SK-N-SH treated with all-trans-retinoic acid at 6 μM for 48 hours (cell line): ENCODE measurements at regions not wholly inside any gene's neighbourhood (a gene's known extent, or its start where the extent isn't known, plus 50 kb on each side); places are given as distances from the start of the nearest gene placed in this dataset.

Source experiments
- ATAC-seq: fragments of 200-7000 bp; cut with Tn5 transposase; 3 replicates; pipeline ENCODE4 v1.9.1; 2020; ENCODE audit warnings: mild to moderate bottlenecking, moderate library complexity
- ARNTL ChIP-seq: fragments of 450-650 bp; formaldehyde crosslinking; IDR thresholded peaks from 2 replicates; pipeline ENCODE4 v1.5.0; 2020; ENCODE audit warnings: low read depth, mild to moderate bottlenecking, moderate library complexity, borderline replicate concordance
- BACH2 ChIP-seq: fragments of 250-450 bp; sonication (Bioruptor Pico); IDR thresholded peaks from 2 replicates; pipeline ENCODE4 v1.9.0; 2021; ENCODE audit warnings: mild to moderate bottlenecking, borderline replicate concordance
- CSDC2 ChIP-seq: fragments of 250-450 bp; sonication (Bioruptor Pico); IDR thresholded peaks from 2 replicates; pipeline ENCODE4 v1.5.0; 2020; ENCODE audit warnings: mild to moderate bottlenecking, moderate library complexity
- ESRRG ChIP-seq: fragments of 250-450 bp; sonication (Bioruptor Pico); IDR thresholded peaks from 2 replicates; pipeline ENCODE4 v1.6.1; 2021; ENCODE audit warnings: mild to moderate bottlenecking
- ISL1 ChIP-seq: fragments of 250-450 bp; sonication (Bioruptor Pico); IDR thresholded peaks from 2 replicates; pipeline ENCODE4 v2.1.2; 2022; ENCODE audit warnings: mild to moderate bottlenecking, moderate library complexity
- OSR1 ChIP-seq: fragments of 250-450 bp; sonication (Bioruptor Pico); IDR thresholded peaks from 2 replicates; pipeline ENCODE4 v1.8.0; 2022; ENCODE audit warnings: moderate library complexity, mild to moderate bottlenecking, inconsistent platforms
- PPARA ChIP-seq: fragments of 250-450 bp; sonication (Bioruptor Pico); IDR thresholded peaks from 2 replicates; pipeline ENCODE4 v1.5.0; 2020; ENCODE audit warnings: mild to moderate bottlenecking, borderline replicate concordance
- RARB ChIP-seq: fragments of 250-450 bp; sonication (Bioruptor Pico); IDR thresholded peaks from 2 replicates; pipeline ENCODE4 v1.8.0; 2021; ENCODE audit warnings: mild to moderate bottlenecking, moderate library complexity
- SNAI2 ChIP-seq: fragments of 250-450 bp; sonication (Bioruptor Pico); IDR thresholded peaks from 2 replicates; pipeline ENCODE4 v1.5.0; 2020; ENCODE audit warnings: mild to moderate bottlenecking, moderate library complexity
- TCF4 ChIP-seq: fragments of 250-450 bp; sonication (Bioruptor Pico); IDR thresholded peaks from 2 replicates; pipeline ENCODE4 v1.8.0; 2021; ENCODE audit warnings: mild to moderate bottlenecking, moderate library complexity, borderline replicate concordance
- TOX ChIP-seq: fragments of 250-450 bp; sonication (Bioruptor Pico); IDR thresholded peaks from 2 replicates; pipeline ENCODE4 v1.8.0; 2021; ENCODE audit warnings: mild to moderate bottlenecking, moderate library complexity, borderline replicate concordance
- ZC3H10 ChIP-seq: fragments of 250-450 bp; sonication (Bioruptor Pico); IDR thresholded peaks from 2 replicates; pipeline ENCODE4 v1.5.1; 2021; ENCODE audit warnings: mild to moderate bottlenecking, moderate library complexity
- ZFP30 ChIP-seq: fragments of 450-650 bp; formaldehyde crosslinking; IDR thresholded peaks from 2 replicates; pipeline ENCODE4 v1.5.0; 2022; ENCODE audit warnings: mild to moderate bottlenecking, moderate library complexity
- ZNF565 ChIP-seq: fragments of 450-650 bp; formaldehyde crosslinking; conservative IDR thresholded peaks from 2 replicates; pipeline ENCODE4 v1.5.0; 2020; ENCODE audit warnings: low read depth, mild to moderate bottlenecking, moderate library complexity
- ZNF70 ChIP-seq: fragments of 450-650 bp; formaldehyde crosslinking; IDR thresholded peaks from 2 replicates; pipeline ENCODE4 v1.5.0; 2020; ENCODE audit warnings: mild to moderate bottlenecking, moderate library complexity
- ZNF8 ChIP-seq: fragments of 450-650 bp; formaldehyde crosslinking; IDR thresholded peaks from 2 replicates; pipeline ENCODE4 v1.5.0; 2020; ENCODE audit warnings: mild to moderate bottlenecking, moderate library complexity
- TF ChIP-seq, protein P1 (sequence below): fragments of 250-450 bp; sonication (Bioruptor Pico); IDR thresholded peaks from 2 replicates; pipeline ENCODE4 v1.5.1; 2020; ENCODE audit warnings: low read depth, mild to moderate bottlenecking, moderate library complexity
- TF ChIP-seq, protein P2 (sequence below): fragments of 250-450 bp; sonication (Bioruptor Pico); IDR thresholded peaks from 2 replicates; pipeline ENCODE4 v1.5.0; 2020; ENCODE audit warnings: mild to moderate bottlenecking, moderate library complexity
- TF ChIP-seq, protein P3 (sequence below): fragments of 250-450 bp; sonication (Bioruptor Pico); IDR thresholded peaks from 2 replicates; pipeline ENCODE4 v1.5.1; 2021; ENCODE audit warnings: mild to moderate bottlenecking, moderate library complexity
- TF ChIP-seq, protein P4 (sequence below): fragments of 250-450 bp; sonication (Bioruptor Pico); IDR thresholded peaks from 2 replicates; pipeline ENCODE4 v1.8.0; 2020; ENCODE audit warnings: mild to moderate bottlenecking, moderate library complexity, borderline replicate concordance
- TF ChIP-seq, protein P5 (sequence below): fragments of 250-450 bp; sonication (Bioruptor Pico); IDR thresholded peaks from 2 replicates; pipeline ENCODE4 v1.8.0; 2021; ENCODE audit warnings: low read depth, mild to moderate bottlenecking, moderate library complexity, borderline replicate concordance

DNA sequence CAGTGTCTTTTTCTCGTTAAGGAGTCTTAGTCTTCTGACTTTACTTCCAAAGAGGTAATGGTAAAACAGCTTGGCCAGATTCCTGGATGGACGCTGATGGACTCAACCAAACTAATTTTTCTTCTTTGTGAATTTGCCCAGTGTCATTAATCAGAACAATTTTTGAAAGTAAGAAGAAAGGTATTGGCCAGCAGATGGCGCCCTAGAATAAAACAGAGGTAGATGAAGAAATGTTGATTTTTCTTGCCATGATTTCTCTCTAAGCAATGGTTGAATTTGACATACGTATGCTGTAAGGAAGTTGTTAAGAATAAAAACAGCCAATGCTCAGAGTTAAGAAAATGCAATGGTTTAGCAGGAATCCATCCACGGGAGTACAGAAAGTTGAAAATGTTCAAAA lies 500.0 kb downstream of the DIRAS2 start:
- TF ChIP-seq, protein P1, sequence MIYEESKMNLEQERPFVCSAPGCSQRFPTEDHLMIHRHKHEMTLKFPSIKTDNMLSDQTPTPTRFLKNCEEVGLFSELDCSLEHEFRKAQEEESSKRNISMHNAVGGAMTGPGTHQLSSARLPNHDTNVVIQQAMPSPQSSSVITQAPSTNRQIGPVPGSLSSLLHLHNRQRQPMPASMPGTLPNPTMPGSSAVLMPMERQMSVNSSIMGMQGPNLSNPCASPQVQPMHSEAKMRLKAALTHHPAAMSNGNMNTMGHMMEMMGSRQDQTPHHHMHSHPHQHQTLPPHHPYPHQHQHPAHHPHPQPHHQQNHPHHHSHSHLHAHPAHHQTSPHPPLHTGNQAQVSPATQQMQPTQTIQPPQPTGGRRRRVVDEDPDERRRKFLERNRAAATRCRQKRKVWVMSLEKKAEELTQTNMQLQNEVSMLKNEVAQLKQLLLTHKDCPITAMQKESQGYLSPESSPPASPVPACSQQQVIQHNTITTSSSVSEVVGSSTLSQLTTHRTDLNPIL (CRISPR knock-in tag), result no peak
- TF ChIP-seq RARB (CRISPR knock-in tag), result no peak
- TF ChIP-seq OSR1, result no peak
- TF ChIP-seq ESRRG, result no peak
- no peak for TF ChIP-seq CSDC2
- no peak for TF ChIP-seq ISL1 (CRISPR knock-in tag)
- TF ChIP-seq ZC3H10 (CRISPR knock-in tag), result no peak
- TF ChIP-seq, protein P2, sequence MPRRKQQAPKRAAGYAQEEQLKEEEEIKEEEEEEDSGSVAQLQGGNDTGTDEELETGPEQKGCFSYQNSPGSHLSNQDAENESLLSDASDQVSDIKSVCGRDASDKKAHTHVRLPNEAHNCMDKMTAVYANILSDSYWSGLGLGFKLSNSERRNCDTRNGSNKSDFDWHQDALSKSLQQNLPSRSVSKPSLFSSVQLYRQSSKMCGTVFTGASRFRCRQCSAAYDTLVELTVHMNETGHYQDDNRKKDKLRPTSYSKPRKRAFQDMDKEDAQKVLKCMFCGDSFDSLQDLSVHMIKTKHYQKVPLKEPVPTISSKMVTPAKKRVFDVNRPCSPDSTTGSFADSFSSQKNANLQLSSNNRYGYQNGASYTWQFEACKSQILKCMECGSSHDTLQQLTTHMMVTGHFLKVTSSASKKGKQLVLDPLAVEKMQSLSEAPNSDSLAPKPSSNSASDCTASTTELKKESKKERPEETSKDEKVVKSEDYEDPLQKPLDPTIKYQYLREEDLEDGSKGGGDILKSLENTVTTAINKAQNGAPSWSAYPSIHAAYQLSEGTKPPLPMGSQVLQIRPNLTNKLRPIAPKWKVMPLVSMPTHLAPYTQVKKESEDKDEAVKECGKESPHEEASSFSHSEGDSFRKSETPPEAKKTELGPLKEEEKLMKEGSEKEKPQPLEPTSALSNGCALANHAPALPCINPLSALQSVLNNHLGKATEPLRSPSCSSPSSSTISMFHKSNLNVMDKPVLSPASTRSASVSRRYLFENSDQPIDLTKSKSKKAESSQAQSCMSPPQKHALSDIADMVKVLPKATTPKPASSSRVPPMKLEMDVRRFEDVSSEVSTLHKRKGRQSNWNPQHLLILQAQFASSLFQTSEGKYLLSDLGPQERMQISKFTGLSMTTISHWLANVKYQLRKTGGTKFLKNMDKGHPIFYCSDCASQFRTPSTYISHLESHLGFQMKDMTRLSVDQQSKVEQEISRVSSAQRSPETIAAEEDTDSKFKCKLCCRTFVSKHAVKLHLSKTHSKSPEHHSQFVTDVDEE, result no peak
- TF ChIP-seq, protein P3, sequence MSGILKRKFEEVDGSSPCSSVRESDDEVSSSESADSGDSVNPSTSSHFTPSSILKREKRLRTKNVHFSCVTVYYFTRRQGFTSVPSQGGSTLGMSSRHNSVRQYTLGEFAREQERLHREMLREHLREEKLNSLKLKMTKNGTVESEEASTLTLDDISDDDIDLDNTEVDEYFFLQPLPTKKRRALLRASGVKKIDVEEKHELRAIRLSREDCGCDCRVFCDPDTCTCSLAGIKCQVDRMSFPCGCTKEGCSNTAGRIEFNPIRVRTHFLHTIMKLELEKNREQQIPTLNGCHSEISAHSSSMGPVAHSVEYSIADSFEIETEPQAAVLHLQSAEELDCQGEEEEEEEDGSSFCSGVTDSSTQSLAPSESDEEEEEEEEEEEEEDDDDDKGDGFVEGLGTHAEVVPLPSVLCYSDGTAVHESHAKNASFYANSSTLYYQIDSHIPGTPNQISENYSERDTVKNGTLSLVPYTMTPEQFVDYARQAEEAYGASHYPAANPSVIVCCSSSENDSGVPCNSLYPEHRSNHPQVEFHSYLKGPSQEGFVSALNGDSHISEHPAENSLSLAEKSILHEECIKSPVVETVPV, result no peak
- TF ChIP-seq ZFP30 (CRISPR knock-in tag), result no peak
- TF ChIP-seq, protein P4, sequence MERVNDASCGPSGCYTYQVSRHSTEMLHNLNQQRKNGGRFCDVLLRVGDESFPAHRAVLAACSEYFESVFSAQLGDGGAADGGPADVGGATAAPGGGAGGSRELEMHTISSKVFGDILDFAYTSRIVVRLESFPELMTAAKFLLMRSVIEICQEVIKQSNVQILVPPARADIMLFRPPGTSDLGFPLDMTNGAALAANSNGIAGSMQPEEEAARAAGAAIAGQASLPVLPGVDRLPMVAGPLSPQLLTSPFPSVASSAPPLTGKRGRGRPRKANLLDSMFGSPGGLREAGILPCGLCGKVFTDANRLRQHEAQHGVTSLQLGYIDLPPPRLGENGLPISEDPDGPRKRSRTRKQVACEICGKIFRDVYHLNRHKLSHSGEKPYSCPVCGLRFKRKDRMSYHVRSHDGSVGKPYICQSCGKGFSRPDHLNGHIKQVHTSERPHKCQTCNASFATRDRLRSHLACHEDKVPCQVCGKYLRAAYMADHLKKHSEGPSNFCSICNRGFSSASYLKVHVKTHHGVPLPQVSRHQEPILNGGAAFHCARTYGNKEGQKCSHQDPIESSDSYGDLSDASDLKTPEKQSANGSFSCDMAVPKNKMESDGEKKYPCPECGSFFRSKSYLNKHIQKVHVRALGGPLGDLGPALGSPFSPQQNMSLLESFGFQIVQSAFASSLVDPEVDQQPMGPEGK (CRISPR knock-in tag), result no peak
- TF ChIP-seq, all 23 proteins: peak for 0

DNA sequence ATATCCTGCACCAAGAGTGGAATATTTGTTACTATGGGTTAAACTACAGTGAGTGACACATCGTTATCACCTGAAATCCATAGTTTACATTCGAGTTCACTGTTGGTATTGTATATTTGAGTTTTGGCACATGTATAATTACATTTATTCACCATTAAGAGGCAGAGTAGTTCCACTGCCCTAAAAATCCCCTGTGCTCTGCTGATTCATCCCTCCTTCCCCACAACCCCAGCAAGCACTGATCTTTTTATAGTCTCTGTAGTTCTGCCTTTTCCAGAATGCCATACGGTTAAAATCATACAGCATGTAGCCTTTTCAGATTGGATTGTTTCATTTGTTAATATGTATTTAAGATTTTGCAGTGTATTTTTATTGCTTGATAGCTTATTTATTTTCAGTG lies 495.2 kb downstream of the DIRAS2 start:
- TF ChIP-seq OSR1 (no peak), ZNF565 (no peak), ZFP30 (CRISPR knock-in tag) (no peak), ISL1 (CRISPR knock-in tag) (no peak), ZNF70 (CRISPR knock-in tag) (no peak), SNAI2 (CRISPR knock-in tag) (no peak), TOX (no peak), ZC3H10 (CRISPR knock-in tag) (no peak), BACH2 (no peak), CSDC2 (no peak), PPARA (no peak), ZNF8 (CRISPR knock-in tag) (no peak), ARNTL (CRISPR knock-in tag) (no peak), ESRRG (no peak), TCF4 (CRISPR knock-in tag) (no peak)
- TF ChIP-seq, protein P2, result no peak
- TF ChIP-seq, protein P4 (CRISPR knock-in tag), result no peak
- TF ChIP-seq, protein P5, sequence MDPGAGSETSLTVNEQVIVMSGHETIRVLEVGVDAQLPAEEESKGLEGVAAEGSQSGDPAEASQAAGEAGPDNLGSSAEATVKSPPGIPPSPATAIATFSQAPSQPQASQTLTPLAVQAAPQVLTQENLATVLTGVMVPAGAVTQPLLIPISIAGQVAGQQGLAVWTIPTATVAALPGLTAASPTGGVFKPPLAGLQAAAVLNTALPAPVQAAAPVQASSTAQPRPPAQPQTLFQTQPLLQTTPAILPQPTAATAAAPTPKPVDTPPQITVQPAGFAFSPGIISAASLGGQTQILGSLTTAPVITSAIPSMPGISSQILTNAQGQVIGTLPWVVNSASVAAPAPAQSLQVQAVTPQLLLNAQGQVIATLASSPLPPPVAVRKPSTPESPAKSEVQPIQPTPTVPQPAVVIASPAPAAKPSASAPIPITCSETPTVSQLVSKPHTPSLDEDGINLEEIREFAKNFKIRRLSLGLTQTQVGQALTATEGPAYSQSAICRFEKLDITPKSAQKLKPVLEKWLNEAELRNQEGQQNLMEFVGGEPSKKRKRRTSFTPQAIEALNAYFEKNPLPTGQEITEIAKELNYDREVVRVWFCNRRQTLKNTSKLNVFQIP (CRISPR knock-in tag), result no peak
- TF ChIP-seq, protein P1 (CRISPR knock-in tag), result no peak

More for the DNA sequence above, 500.0 kb downstream of the DIRAS2 start:
- ATAC-seq, result no peak

More for the DNA sequence above, 495.2 kb downstream of the DIRAS2 start:
- ATAC-seq, result no peak
